SK-N-SH (cell line): ENCODE measurements at regions not wholly inside any gene's neighbourhood (a gene's known extent, or its start where the extent isn't known, plus 50 kb on each side); places are given as distances from the start of the nearest gene placed in this dataset.

Experiments used
- CTCF ChIA-PET: fragments of 300-600, 350-600 bp; formaldehyde crosslinking; extraction: SDS; loops from one replicate; lab custom pipeline; 2021; lab: Yijun Ruan, JAX
- POLR2A ChIA-PET: fragments of 350-600 bp; sonication (Branson Sonifier 250); formaldehyde crosslinking; extraction: SDS; loops from one replicate; lab custom pipeline; 2020; ENCODE audit warnings: antibody characterized with exemption, inconsistent platforms; lab: Yijun Ruan, JAX
- DNase-seq: peaks from one replicate; pipeline ENCODE4 v3.0.0; 2012
- H2AFZ ChIP-seq: fragments of 200-600 bp; sonication (generic); 2 replicates; pipeline ENCODE4 v1.8.1; 2016; ENCODE audit warnings: antibody characterized with exemption, mild to moderate bottlenecking, low read depth
- H3F3A ChIP-seq: fragments of 200-600 bp; sonication (generic); replicated peaks from 2 replicates; pipeline ENCODE3; 2016; ENCODE audit warnings: antibody characterized with exemption, mild to moderate bottlenecking; ENCODE audit not compliant: insufficient read depth
- H3K27ac ChIP-seq, 2 experiments: fragments of 200-500 bp in 1 of 2; fragments of 200-600 bp in 1 of 2; sonication (Bioruptor generic) in 1 of 2; sonication (generic), shearing (Covaris generic) in 1 of 2; 2 replicates each; pipeline versions ENCODE4 v1.5.1 to v1.6.1; 2014 to 2016; ENCODE audit warnings: low read depth in 2 of 2, inconsistent platforms in 1 of 2, low read length in 1 of 2, mild to moderate bottlenecking in 1 of 2, mixed read lengths in 1 of 2
- H3K27me3 ChIP-seq: fragments of 200-600 bp; sonication (generic), shearing (Covaris generic); 2 replicates; pipeline ENCODE4 v1.6.1; 2016; ENCODE audit warnings: mixed run types; ENCODE audit not compliant: insufficient read depth
- H3K36me3 ChIP-seq, 2 experiments: fragments of 200-500 bp in 1 of 2; fragments of 200-600 bp in 1 of 2; sonication (Bioruptor generic) in 1 of 2; sonication (generic) in 1 of 2; replicated peaks in 1 of 2; 2 replicates each; pipeline versions ENCODE3 to v1.5.1; 2014 to 2016; ENCODE audit warnings: low read length in 1 of 2, mild to moderate bottlenecking in 1 of 2; ENCODE audit not compliant: insufficient read depth in 2 of 2, control insufficient read depth in 1 of 2
- H3K4me1 ChIP-seq, 2 experiments: fragments of 200-500 bp in 1 of 2; fragments of 200-600 bp in 1 of 2; sonication (Bioruptor generic) in 1 of 2; sonication (generic), shearing (Covaris generic) in 1 of 2; 2 replicates each; pipeline versions ENCODE4 v1.5.1 to v1.6.1; 2014 to 2016; ENCODE audit warnings: low read depth in 1 of 2, low read length in 1 of 2, mixed run types in 1 of 2; ENCODE audit not compliant: insufficient read depth in 2 of 2, control insufficient read depth in 1 of 2
- H3K4me2 ChIP-seq: fragments of 200-600 bp; sonication (generic), shearing (Covaris generic); 2 replicates; pipeline ENCODE4 v1.6.1; 2017; ENCODE audit warnings: mixed run types
- H3K4me3 ChIP-seq, 2 experiments: fragments of 200-500 bp in 1 of 2; fragments of 200-600 bp in 1 of 2; sonication (Bioruptor generic) in 1 of 2; sonication (generic), shearing (Covaris generic) in 1 of 2; 2 replicates each; pipeline versions ENCODE4 v1.5.1 to v1.8.1; 2014 to 2016; ENCODE audit warnings: low read depth in 2 of 2, inconsistent platforms in 1 of 2, low read length in 1 of 2, mild to moderate bottlenecking in 1 of 2, mixed read lengths in 1 of 2, moderate library complexity in 1 of 2
- H3K79me2 ChIP-seq: fragments of 200-600 bp; sonication (generic); 2 replicates; pipeline ENCODE4 v1.8.1; 2017; ENCODE audit warnings: mild to moderate bottlenecking; ENCODE audit not compliant: insufficient read depth
- H3K9ac ChIP-seq: fragments of 200-600 bp; sonication (generic); 2 replicates; pipeline ENCODE4 v1.6.1; 2017; ENCODE audit warnings: mixed run types
- H3K9me2 ChIP-seq: fragments of 200-600 bp; sonication (generic); 2 replicates; pipeline ENCODE4 v1.6.1; 2017; ENCODE audit warnings: mixed run types
- H3K9me3 ChIP-seq: fragments of 200-600 bp; sonication (generic); 2 replicates; pipeline ENCODE4 v1.6.1; 2017; ENCODE audit warnings: mixed run types, mild to moderate bottlenecking, moderate library complexity
- H4K20me1 ChIP-seq: fragments of 200-600 bp; sonication (generic); 2 replicates; pipeline ENCODE4 v1.6.1; 2017; ENCODE audit warnings: mild to moderate bottlenecking, mixed run types; ENCODE audit not compliant: insufficient read depth
- CHD2 ChIP-seq: fragments of 150-350 bp; IDR thresholded peaks from 2 replicates; pipeline ENCODE4 v1.6.1; 2018; ENCODE audit warnings: low read length; ENCODE audit not compliant: partially characterized antibody
- CTCF ChIP-seq: fragments of 200-600 bp; sonication (generic); IDR thresholded peaks from 2 replicates; pipeline ENCODE4 v1.6.1; 2017; ENCODE audit warnings: antibody characterized with exemption, mild to moderate bottlenecking, moderate library complexity
- FOXM1 ChIP-seq: IDR thresholded peaks from 2 replicates; pipeline ENCODE4 v1.4.0; 2012; ENCODE audit warnings: low read depth, mild to moderate bottlenecking
- JUND ChIP-seq: IDR thresholded peaks from 2 replicates; pipeline ENCODE4 v1.4.0; 2012
- MEF2A ChIP-seq: IDR thresholded peaks from 2 replicates; pipeline ENCODE4 v1.4.0; 2012; ENCODE audit warnings: low read depth, borderline replicate concordance
- NFIC ChIP-seq: IDR thresholded peaks from 2 replicates; pipeline ENCODE4 v1.4.0; 2012; ENCODE audit warnings: borderline replicate concordance
- NRF1 ChIP-seq: IDR thresholded peaks from 2 replicates; pipeline ENCODE4 v1.6.1; 2012; ENCODE audit warnings: low read depth, mild to moderate bottlenecking, low read length
- RAD21 ChIP-seq: IDR thresholded peaks from 2 replicates; pipeline ENCODE4 v1.6.1; 2012; ENCODE audit warnings: mild to moderate bottlenecking, low read length
- RCOR1 ChIP-seq: fragments of 150-350 bp; IDR thresholded peaks from 2 replicates; pipeline ENCODE4 v1.6.1; 2017; ENCODE audit warnings: antibody characterized with exemption, low read length
- SMC3 ChIP-seq: IDR thresholded peaks from 2 replicates; pipeline ENCODE4 v1.6.1; 2012; ENCODE audit warnings: low read depth, low read length, improper control_type of control experiment
- TAF1 ChIP-seq: IDR thresholded peaks from 2 replicates; pipeline ENCODE4 v1.6.1; 2012; ENCODE audit warnings: low read depth, mild to moderate bottlenecking, low read length, moderate library complexity, borderline replicate concordance
- TCF12 ChIP-seq: IDR thresholded peaks from 2 replicates; pipeline ENCODE4 v1.4.0; 2012
- TEAD4 ChIP-seq: IDR thresholded peaks from 2 replicates; pipeline ENCODE4 v1.4.0; 2012; ENCODE audit warnings: mild to moderate bottlenecking, borderline replicate concordance; ENCODE audit not compliant: insufficient read depth
- YY1 ChIP-seq: IDR thresholded peaks from 2 replicates; pipeline ENCODE4 v1.4.0; 2012; ENCODE audit warnings: low read depth, mild to moderate bottlenecking
- ZBTB33 ChIP-seq: IDR thresholded peaks from 2 replicates; pipeline ENCODE4 v1.4.0; 2012; ENCODE audit warnings: low read depth, borderline replicate concordance
- WGBS: methylation state at CpG from one replicate; pipeline ENCODE4 v1.1.6; 2017; ENCODE audit warnings: low lambda C conversion rate; 5-methylcytosine and 5-hydroxymethylcytosine counted together
- TF ChIP-seq, protein P1 (sequence below): IDR thresholded peaks from 2 replicates; pipeline ENCODE4 v1.4.0; 2012; ENCODE audit warnings: low read depth
- TF ChIP-seq, protein P2 (sequence below): IDR thresholded peaks from 2 replicates; pipeline ENCODE4 v1.4.0; 2012; ENCODE audit warnings: low read depth, borderline replicate concordance
- TF ChIP-seq, protein P3 (sequence below): fragments of 150-350 bp; IDR thresholded peaks from 2 replicates; pipeline ENCODE4 v1.6.1; 2016; ENCODE audit warnings: mild to moderate bottlenecking, low read depth, low read length

DNA sequence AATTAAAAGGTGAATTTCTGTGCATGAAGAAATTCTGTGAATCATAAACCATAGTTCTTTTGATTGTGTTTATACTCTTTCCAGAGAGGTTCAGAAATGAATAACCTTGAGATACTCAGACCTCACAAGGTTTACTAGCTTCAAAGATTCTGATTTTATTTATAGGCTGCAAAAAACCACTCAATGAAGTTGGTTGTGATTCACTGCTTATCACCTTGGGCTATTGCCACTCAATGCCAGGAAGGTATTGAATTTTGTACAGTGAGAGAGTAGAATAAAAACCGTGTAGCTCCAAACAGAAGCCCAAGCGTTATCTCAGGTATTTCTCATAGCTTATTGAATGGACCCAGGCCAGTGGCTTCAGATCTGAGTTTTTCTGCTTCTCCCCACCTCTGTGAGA, 118.7 kb downstream of the FHIP1A start:
- Histone ChIP-seq H3K79me2 (no peaks in the 10 kb centered on the region), H3K9ac (no peak overlapping the region), H3K4me2 (no peak overlapping the region), H3K36me3 (no peaks in the 10 kb centered on the region), H2AFZ (no peak overlapping the region), H3K4me1 (peaks cover 0 to 5% of the 10 kb centered on the region in 2 experiments; a peak in 2 of 4 replicates), H3K27ac (no peak overlapping the region), H3K27me3 (no peaks in the 10 kb centered on the region), H3K4me3 (no peak overlapping the region), H3K9me2 (no peaks in the 10 kb centered on the region), H4K20me1 (no peaks in the 10 kb centered on the region), H3F3A (no peaks in the 10 kb centered on the region), H3K9me3 (no peaks in the 10 kb centered on the region)
- TF ChIP-seq RCOR1 (no peak), NFIC (no peak), TAF1 (no peak), TEAD4 (no peak), TCF12 (no peak), NRF1 (no peak), RAD21 (no peak), ZBTB33 (no peak), YY1 (no peak), MEF2A (no peak), SMC3 (no peak), JUND (no peak), FOXM1 (no peak), CHD2 (no peak), CTCF (no peak)
- TF ChIP-seq, protein P1, sequence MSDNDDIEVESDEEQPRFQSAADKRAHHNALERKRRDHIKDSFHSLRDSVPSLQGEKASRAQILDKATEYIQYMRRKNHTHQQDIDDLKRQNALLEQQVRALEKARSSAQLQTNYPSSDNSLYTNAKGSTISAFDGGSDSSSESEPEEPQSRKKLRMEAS = no peak
- TF ChIP-seq, protein P2, sequence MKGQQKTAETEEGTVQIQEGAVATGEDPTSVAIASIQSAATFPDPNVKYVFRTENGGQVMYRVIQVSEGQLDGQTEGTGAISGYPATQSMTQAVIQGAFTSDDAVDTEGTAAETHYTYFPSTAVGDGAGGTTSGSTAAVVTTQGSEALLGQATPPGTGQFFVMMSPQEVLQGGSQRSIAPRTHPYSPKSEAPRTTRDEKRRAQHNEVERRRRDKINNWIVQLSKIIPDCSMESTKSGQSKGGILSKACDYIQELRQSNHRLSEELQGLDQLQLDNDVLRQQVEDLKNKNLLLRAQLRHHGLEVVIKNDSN = no peak
- TF ChIP-seq, protein P3, sequence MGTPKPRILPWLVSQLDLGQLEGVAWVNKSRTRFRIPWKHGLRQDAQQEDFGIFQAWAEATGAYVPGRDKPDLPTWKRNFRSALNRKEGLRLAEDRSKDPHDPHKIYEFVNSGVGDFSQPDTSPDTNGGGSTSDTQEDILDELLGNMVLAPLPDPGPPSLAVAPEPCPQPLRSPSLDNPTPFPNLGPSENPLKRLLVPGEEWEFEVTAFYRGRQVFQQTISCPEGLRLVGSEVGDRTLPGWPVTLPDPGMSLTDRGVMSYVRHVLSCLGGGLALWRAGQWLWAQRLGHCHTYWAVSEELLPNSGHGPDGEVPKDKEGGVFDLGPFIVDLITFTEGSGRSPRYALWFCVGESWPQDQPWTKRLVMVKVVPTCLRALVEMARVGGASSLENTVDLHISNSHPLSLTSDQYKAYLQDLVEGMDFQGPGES = no peak
- POLR2A ChIA-PET = no interaction called here
- CTCF ChIA-PET = no interaction called here
- no peak for DNase-seq
- 85% methylated on average over 2 of the region's 2 CpGs for WGBS
